ENCODE measurements at regions not wholly inside any gene's neighbourhood (a gene's known extent, or its start where the extent isn't known, plus 50 kb on each side); places are given as distances from the start of the nearest gene placed in this dataset.

DNA sequence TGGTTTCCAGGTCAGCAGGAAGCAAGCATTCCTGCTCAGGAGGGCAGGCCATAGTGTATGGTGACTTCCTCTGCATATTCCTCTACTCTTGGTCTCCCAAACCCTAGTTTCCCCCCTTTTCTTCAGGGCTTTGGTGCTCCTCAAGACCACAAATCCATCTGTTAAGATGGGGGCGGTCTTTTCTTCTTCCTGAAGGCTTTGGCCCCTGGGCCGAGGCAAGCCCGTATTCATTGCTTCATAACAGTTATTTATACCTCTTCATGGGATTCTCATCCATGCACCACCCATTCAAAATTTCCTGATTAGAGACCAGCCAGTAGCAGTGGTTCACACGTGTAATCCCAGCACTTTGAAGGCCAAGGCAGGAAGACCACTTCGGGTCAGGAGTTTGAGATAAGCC is 62.1 kb upstream of the IL12A start:
- no TSS peak for BruUV-seq (replicated peaks)
- intact Hi-C loops (cut with micrococcal nuclease; ENCODE audit: unreplicated experiment): no loop called here
- POLR2A ChIA-PET: no interaction called here
- Histone ChIP-seq H3K9me3 (no peaks in the 10 kb centered on the region), H3K36me3 (ENCODE audit: control insufficient read depth, insufficient read depth, low read length) (no peaks in the 10 kb centered on the region), H3K4me1 (no peaks in the 10 kb centered on the region), H3K27me3 (replicated peaks; ENCODE audit: control insufficient read depth, insufficient read depth, low read length) (no peaks in the 10 kb centered on the region), H3K4me3 (ENCODE audit: low read depth, low read length) (no peak overlapping the region)
- H3K9me3 Mint-ChIP-seq (ENCODE audit: unreplicated experiment): no peaks in the 10 kb centered on the region
- no peaks in the 10 kb centered on the region for H3K4me1 Mint-ChIP-seq (ENCODE audit: low read depth, unreplicated experiment)
- no peak for DNase-seq
- CTCF ChIA-PET: no interaction called here
- no peaks in the 10 kb centered on the region for H3K36me3 Mint-ChIP-seq (ENCODE audit: insufficient read depth, unreplicated experiment)
- H3K27ac Mint-ChIP-seq (ENCODE audit: unreplicated experiment): no peak overlapping the region
- no peak overlapping the region for H3K4me3 Mint-ChIP-seq (ENCODE audit: unreplicated experiment)
- TF ChIP-seq, protein P1, sequence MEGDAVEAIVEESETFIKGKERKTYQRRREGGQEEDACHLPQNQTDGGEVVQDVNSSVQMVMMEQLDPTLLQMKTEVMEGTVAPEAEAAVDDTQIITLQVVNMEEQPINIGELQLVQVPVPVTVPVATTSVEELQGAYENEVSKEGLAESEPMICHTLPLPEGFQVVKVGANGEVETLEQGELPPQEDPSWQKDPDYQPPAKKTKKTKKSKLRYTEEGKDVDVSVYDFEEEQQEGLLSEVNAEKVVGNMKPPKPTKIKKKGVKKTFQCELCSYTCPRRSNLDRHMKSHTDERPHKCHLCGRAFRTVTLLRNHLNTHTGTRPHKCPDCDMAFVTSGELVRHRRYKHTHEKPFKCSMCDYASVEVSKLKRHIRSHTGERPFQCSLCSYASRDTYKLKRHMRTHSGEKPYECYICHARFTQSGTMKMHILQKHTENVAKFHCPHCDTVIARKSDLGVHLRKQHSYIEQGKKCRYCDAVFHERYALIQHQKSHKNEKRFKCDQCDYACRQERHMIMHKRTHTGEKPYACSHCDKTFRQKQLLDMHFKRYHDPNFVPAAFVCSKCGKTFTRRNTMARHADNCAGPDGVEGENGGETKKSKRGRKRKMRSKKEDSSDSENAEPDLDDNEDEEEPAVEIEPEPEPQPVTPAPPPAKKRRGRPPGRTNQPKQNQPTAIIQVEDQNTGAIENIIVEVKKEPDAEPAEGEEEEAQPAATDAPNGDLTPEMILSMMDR (IDR thresholded peaks at IDR 0.05; ENCODE audit: insufficient read depth in 1 of 2, low read depth in 1 of 2, low read length in 1 of 2, severe bottlenecking in 1 of 2, unreplicated experiment in 1 of 2): no peak
- H3K27me3 Mint-ChIP-seq (ENCODE audit: insufficient read depth, unreplicated experiment): no peaks in the 10 kb centered on the region

DNA sequence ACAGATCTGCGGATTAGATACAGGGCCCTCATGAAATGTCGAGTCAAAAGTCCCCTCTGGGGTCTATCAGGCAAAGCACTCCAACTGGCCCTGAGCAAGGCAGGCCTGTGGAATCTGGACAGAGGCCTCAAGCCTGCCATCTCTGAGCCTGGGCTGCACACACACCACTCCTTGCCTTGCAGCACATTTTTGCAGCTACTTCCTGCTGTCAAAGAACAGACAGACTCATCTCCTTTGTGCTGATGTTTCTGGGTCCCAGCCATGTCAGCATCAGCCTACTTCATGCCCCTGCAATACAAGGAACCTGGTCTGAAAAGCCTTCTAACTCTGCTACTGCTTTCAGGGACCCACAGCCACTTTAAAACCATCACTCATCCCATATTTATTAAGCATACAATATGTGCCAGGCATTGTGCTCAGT is 60.6 kb upstream of the IL12A start:
- CTCF ChIA-PET: interaction anchor here (2.2 kb wide), 1 partner anchor 78 kb away, joined by 14 read pairs; no protein-coding TSS in a partner anchor
- POLR2A ChIA-PET: no interaction called here
- TF ChIP-seq, protein P1 (IDR thresholded peaks at IDR 0.05; ENCODE audit: insufficient read depth in 1 of 2, low read depth in 1 of 2, low read length in 1 of 2, severe bottlenecking in 1 of 2, unreplicated experiment in 1 of 2): no peak

DNA sequence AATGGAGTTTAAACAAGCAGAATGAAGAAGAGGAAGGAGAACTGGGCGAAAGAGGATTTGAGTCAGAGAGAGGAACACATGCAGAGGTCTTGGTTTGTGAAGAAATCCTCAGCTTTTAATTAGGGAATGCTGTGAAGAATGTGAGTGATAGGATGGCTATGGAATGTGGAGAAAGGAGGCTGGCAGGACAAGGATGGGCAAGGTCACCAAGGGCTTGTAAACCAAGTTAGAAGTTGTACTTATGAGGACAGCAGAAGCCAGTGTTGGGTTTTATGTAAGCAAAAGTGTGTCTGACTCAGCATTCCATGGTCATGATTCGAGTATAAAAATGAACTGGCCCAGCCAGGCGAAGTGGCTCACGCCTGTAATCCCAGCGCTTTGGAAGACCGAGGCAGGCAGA is 60.0 kb upstream of the IL12A start:
- no peaks in the 10 kb centered on the region for H3K27me3 Mint-ChIP-seq (ENCODE audit: insufficient read depth, unreplicated experiment)
- no peak overlapping the region for H3K4me3 Mint-ChIP-seq (ENCODE audit: unreplicated experiment)
- H3K9me3 ChIP-seq: 0 out of 2 replicates have a peak, but pooled peaks cover under 1% of the 10 kb centered on the region
- no peaks in the 10 kb centered on the region for H3K4me1 ChIP-seq
- no peaks in the 10 kb centered on the region for H3K4me1 Mint-ChIP-seq (ENCODE audit: low read depth, unreplicated experiment)
- CTCF ChIA-PET: interaction anchor here (1.0 to 2.2 kb wide), 4 partner anchors 60 to 78 kb away, joined by 4 to 14 read pairs (median 6); partner anchors contain the start of gene IL12A
- no peaks in the 10 kb centered on the region for H3K36me3 ChIP-seq (ENCODE audit: control insufficient read depth, insufficient read depth, low read length)
- H3K9me3 Mint-ChIP-seq (ENCODE audit: unreplicated experiment): peaks cover 7% of the 10 kb centered on the region
- BruUV-seq (replicated peaks): no TSS peak
- no peak for DNase-seq
- TF ChIP-seq, protein P1 (IDR thresholded peaks at IDR 0.05; ENCODE audit: insufficient read depth in 1 of 2, low read depth in 1 of 2, low read length in 1 of 2, severe bottlenecking in 1 of 2, unreplicated experiment in 1 of 2): no peak
- H3K36me3 Mint-ChIP-seq (ENCODE audit: insufficient read depth, unreplicated experiment): no peaks in the 10 kb centered on the region
- intact Hi-C loops (cut with micrococcal nuclease; ENCODE audit: unreplicated experiment): loop anchor here (1.0 kb wide), 1 partner anchor 78 kb away; no protein-coding TSS in a partner anchor
- POLR2A ChIA-PET: no interaction called here
- no peaks in the 10 kb centered on the region for H3K27me3 ChIP-seq (replicated peaks; ENCODE audit: control insufficient read depth, insufficient read depth, low read length)
- H3K4me3 ChIP-seq (ENCODE audit: low read depth, low read length): no peak overlapping the region
- H3K27ac Mint-ChIP-seq (ENCODE audit: unreplicated experiment): no peak overlapping the region

More for the DNA sequence above, 60.6 kb upstream of the IL12A start:
- Mint-ChIP-seq H3K27me3 (ENCODE audit: insufficient read depth, unreplicated experiment) (no peaks in the 10 kb centered on the region), H3K27ac (ENCODE audit: unreplicated experiment) (no peak overlapping the region), H3K9me3 (ENCODE audit: unreplicated experiment) (peaks cover 1% of the 10 kb centered on the region), H3K36me3 (ENCODE audit: insufficient read depth, unreplicated experiment) (no peaks in the 10 kb centered on the region), H3K4me1 (ENCODE audit: low read depth, unreplicated experiment) (no peaks in the 10 kb centered on the region), H3K4me3 (ENCODE audit: unreplicated experiment) (no peak overlapping the region)
- no peaks in the 10 kb centered on the region for H3K27me3 ChIP-seq (replicated peaks; ENCODE audit: control insufficient read depth, insufficient read depth, low read length)
- DNase-seq: no peak
- intact Hi-C loops (cut with micrococcal nuclease; ENCODE audit: unreplicated experiment): no loop called here
- no peaks in the 10 kb centered on the region for H3K36me3 ChIP-seq (ENCODE audit: control insufficient read depth, insufficient read depth, low read length)
- no peaks in the 10 kb centered on the region for H3K9me3 ChIP-seq
- BruUV-seq (replicated peaks): no TSS peak
- H3K4me3 ChIP-seq (ENCODE audit: low read depth, low read length): no peak overlapping the region
- no peaks in the 10 kb centered on the region for H3K4me1 ChIP-seq
